ENCODE measurements at regions not wholly inside any gene's neighbourhood (a gene's known extent, or its start where the extent isn't known, plus 50 kb on each side); places are given as distances from the start of the nearest gene placed in this dataset.

- no peak for TF ChIP-seq ARID4B (CRISPR knock-in tag; IDR thresholded peaks at IDR 0.05; ENCODE audit: borderline replicate concordance)
These were observed 190.8 kb downstream of the PDCD6IP start (continued) for GRCh38 chr3:33989229-33989628.

GRCh38 chr3:33991673-33992072 lies 193.2 kb downstream of the PDCD6IP start:
- DNase-seq (ENCODE audit: low spot score) (no peak), ATAC-seq (no peak)
- Mint-ChIP-seq H3K27me3 (ENCODE audit: low read depth) (peaks cover 4% of the 10 kb centered on the region; the same call in 1 of the 2 replicates), H3K27ac (no peak overlapping the region), H3K36me3 (peaks cover 18% of the 10 kb centered on the region), H3K4me1 (peaks cover 4% of the 10 kb centered on the region), H3K4me3 (no peak overlapping the region), H3K9me3 (peaks cover 45% of the 10 kb centered on the region)
- TF ChIP-seq KAT7 (CRISPR knock-in tag; IDR thresholded peaks at IDR 0.05; ENCODE audit: borderline replicate concordance) (no peak), GTF2I (CRISPR knock-in tag; conservative IDR thresholded peaks at IDR 0.05) (no peak), FOXP4 (CRISPR knock-in tag; IDR thresholded peaks at IDR 0.05) (no peak), OVOL2 (CRISPR knock-in tag; IDR thresholded peaks at IDR 0.05; ENCODE audit: borderline replicate concordance) (no peak), ZNF532 (CRISPR knock-in tag; IDR thresholded peaks at IDR 0.05; ENCODE audit: borderline replicate concordance) (no peak), ZNF317 (CRISPR knock-in tag; IDR thresholded peaks at IDR 0.05; ENCODE audit: borderline replicate concordance, low read depth) (no peak), STAT6 (CRISPR knock-in tag; conservative IDR thresholded peaks at IDR 0.05; ENCODE audit: low read depth) (no peak), E2F4 (CRISPR knock-in tag; IDR thresholded peaks at IDR 0.05; ENCODE audit: borderline replicate concordance, low read depth) (no peak), SP1 (CRISPR knock-in tag; conservative IDR thresholded peaks at IDR 0.05) (no peak), ZNF425 (CRISPR knock-in tag; conservative IDR thresholded peaks at IDR 0.05) (no peak), PRRX2 (CRISPR knock-in tag; IDR thresholded peaks at IDR 0.05) (no peak), NR2C2 (CRISPR knock-in tag; IDR thresholded peaks at IDR 0.05) (no peak)
- ChIA-PET POLR2A (no interaction called here), CTCF (no interaction called here)

Measured in WTC11 (cell line).